ENCODE measurements at regions not wholly inside any gene's neighbourhood (a gene's known extent, or its start where the extent isn't known, plus 50 kb on each side); places are given as distances from the start of the nearest gene placed in this dataset.
"Not testable (repeated sequence)": the region's sequence is repeated elsewhere in the genome, so short reads cannot be mapped to it uniquely, and the experiment has no call there.

GRCh38 chr4:124459941-124460310 lies 252.6 kb downstream of the ANKRD50 start:
- no peaks in the 10 kb centered on the region for H3K9me2 ChIP-seq (ENCODE audit: insufficient read depth, low read length)
- H3K4me2 ChIP-seq (ENCODE audit: low read length): no peak overlapping the region
- no peaks in the 10 kb centered on the region for H4K20me1 ChIP-seq (ENCODE audit: insufficient read depth)
- no peak overlapping the region for H2AFZ ChIP-seq (ENCODE audit: low read depth, low read length)
- no peaks in the 10 kb centered on the region for H3K9me3 ChIP-seq (ENCODE audit: low read length)
- no peaks in the 10 kb centered on the region for H3K36me3 ChIP-seq (ENCODE audit: insufficient read depth, low read length)
- H3K27ac ChIP-seq (ENCODE audit: low read length): no peak overlapping the region
- H3K4me3 ChIP-seq (ENCODE audit: low read length): no peak overlapping the region
- H3K9ac ChIP-seq (ENCODE audit: low read length): no peak overlapping the region
- H3F3A ChIP-seq (ENCODE audit: insufficient read depth, low read length, poor library complexity, severe bottlenecking): no peaks in the 10 kb centered on the region
- no peak for TF ChIP-seq REST (IDR thresholded peaks at IDR 0.05; ENCODE audit: borderline replicate concordance)
- TF ChIP-seq EP300 (conservative IDR thresholded peaks at IDR 0.05; ENCODE audit: poor library complexity, severe bottlenecking): peak; percentile 9
- no peaks in the 10 kb centered on the region for H3K27me3 ChIP-seq (ENCODE audit: insufficient read depth, low read depth, low read length)
- H3K79me2 ChIP-seq (replicated peaks; ENCODE audit: insufficient read depth, low read length): no peaks in the 10 kb centered on the region

GRCh38 chr4:124461592-124461991 lies 250.9 kb downstream of the ANKRD50 start:
- H3K4me3 ChIP-seq (ENCODE audit: low read length); H3K36me3 ChIP-seq (ENCODE audit: insufficient read depth, low read length); H3K9ac ChIP-seq (ENCODE audit: low read length): not testable (repeated sequence)

GRCh38 chr4:124462954-124463828 lies 249.3 kb downstream of the ANKRD50 start:
- Histone ChIP-seq H3K9ac (ENCODE audit: low read length) (no peak overlapping the region), H4K20me1 (ENCODE audit: insufficient read depth) (no peaks in the 10 kb centered on the region), H2AFZ (ENCODE audit: low read depth, low read length) (no peak overlapping the region), H3K9me2 (ENCODE audit: insufficient read depth, low read length) (no peaks in the 10 kb centered on the region), H3F3A (ENCODE audit: insufficient read depth, low read length, poor library complexity, severe bottlenecking) (no peaks in the 10 kb centered on the region), H3K4me3 (ENCODE audit: low read length) (no peak overlapping the region), H3K27me3 (ENCODE audit: insufficient read depth, low read depth, low read length) (no peaks in the 10 kb centered on the region), H3K79me2 (replicated peaks; ENCODE audit: insufficient read depth, low read length) (no peaks in the 10 kb centered on the region), H3K9me3 (ENCODE audit: low read length) (no peaks in the 10 kb centered on the region), H3K36me3 (ENCODE audit: insufficient read depth, low read length) (no peaks in the 10 kb centered on the region), H3K4me2 (ENCODE audit: low read length) (no peak overlapping the region), H3K27ac (ENCODE audit: low read length) (no peak overlapping the region)
- TF ChIP-seq POLR2AphosphoS5 (IDR thresholded peaks at IDR 0.05) (no peak), TAF1 (IDR thresholded peaks at IDR 0.05; ENCODE audit: low read depth) (no peak), EP300 (conservative IDR thresholded peaks at IDR 0.05; ENCODE audit: poor library complexity, severe bottlenecking) (no peak), REST (IDR thresholded peaks at IDR 0.05; ENCODE audit: borderline replicate concordance) (no peak), EZH2 (IDR thresholded peaks at IDR 0.05; ENCODE audit: borderline replicate concordance, insufficient read depth, low read length, poor library complexity, severe bottlenecking) (no peak), RAD21 (conservative IDR thresholded peaks at IDR 0.05) (no peak), MXI1 (conservative IDR thresholded peaks at IDR 0.05; ENCODE audit: poor library complexity, severe bottlenecking) (no peak), CTCF (IDR thresholded peaks at IDR 0.05; ENCODE audit: poor library complexity, severe bottlenecking) (no peak), SMC3 (conservative IDR thresholded peaks at IDR 0.05; ENCODE audit: poor library complexity) (no peak)

More at GRCh38 chr4:124461592-124461991, 250.9 kb downstream of the ANKRD50 start:
- H3K27ac ChIP-seq (ENCODE audit: low read length); H4K20me1 ChIP-seq (ENCODE audit: insufficient read depth); H2AFZ ChIP-seq (ENCODE audit: low read depth, low read length); H3K9me3 ChIP-seq (ENCODE audit: low read length); H3K27me3 ChIP-seq (ENCODE audit: insufficient read depth, low read depth, low read length); H3F3A ChIP-seq (ENCODE audit: insufficient read depth, low read length, poor library complexity, severe bottlenecking); H3K79me2 ChIP-seq (replicated peaks; ENCODE audit: insufficient read depth, low read length); H3K9me2 ChIP-seq (ENCODE audit: insufficient read depth, low read length); H3K4me2 ChIP-seq (ENCODE audit: low read length): not testable (repeated sequence)

Data from neural cell (in vitro differentiated cells).